ENCODE measurements at regions not wholly inside any gene's neighbourhood (a gene's known extent, or its start where the extent isn't known, plus 50 kb on each side); places are given as distances from the start of the nearest gene placed in this dataset.

DNA sequence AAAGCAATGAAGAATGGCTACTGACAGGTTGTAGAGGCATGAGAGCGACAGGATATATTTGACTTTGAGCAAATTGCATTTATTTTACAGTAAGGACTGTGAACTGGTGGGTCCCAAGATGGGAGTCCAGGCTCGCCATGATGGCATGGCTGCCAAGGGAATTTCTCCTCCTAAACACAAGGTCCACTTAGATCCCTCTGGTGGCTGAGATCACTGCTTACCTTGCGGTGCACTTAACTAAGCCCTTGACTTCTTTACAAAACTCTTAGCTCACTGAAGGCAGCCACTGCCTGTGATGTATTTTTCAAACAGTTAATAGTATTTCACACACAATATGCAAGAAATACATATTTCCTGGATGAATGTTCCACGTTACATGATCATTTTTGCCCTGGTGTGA is 50.3 kb upstream of the SORBS2 start:
- FAIRE-seq: no peak

DNA sequence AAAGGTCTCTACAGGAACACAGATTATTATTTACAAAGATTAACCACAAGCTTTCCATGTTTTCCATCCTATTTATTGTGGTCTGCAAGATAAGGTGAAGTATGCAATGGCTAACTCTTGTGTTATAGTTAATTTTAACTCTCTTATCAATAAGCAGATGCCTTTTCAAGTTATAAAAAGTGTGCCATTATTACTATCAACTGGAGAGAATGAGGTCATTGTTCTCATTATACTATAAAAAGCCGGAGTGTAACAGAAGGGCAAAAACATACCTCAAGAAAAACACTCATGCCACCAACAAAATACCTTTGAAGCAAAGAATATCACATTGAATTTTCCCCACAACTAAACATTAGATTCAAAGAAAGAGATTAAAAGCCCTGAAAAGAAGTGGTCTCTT is 52.0 kb upstream of the SORBS2 start:
- no peak for DNase-seq (ENCODE audit: extremely low spot score, insufficient read length, low read depth)
- FAIRE-seq: no peak

More for the DNA sequence above, 50.3 kb upstream of the SORBS2 start:
- DNase-seq (ENCODE audit: extremely low spot score, insufficient read length, low read depth): no peak

DNA sequence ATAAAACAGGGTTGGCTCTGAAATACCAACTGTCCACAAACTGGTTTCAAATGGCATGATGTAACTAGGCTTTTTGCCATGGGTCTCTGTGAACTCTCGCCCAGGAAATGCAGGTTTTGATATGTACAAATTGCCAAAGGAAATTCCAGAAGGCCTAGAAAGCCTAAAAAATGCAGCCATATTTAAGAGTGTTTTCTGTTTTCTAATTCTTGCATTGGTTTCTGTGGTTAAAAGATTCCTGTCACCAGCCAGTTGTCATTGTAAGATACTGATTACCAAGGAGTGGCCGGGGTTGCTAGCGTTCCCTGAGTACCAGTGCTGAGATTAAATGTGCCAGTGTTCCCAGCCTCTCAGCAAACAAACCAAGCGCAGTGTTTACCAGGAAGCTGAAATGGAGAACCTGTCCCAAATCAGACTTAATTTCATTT is 53.9 kb upstream of the SORBS2 start:
- FAIRE-seq (no peak), DNase-seq (ENCODE audit: extremely low spot score, insufficient read length, low read depth) (no peak)

DNA sequence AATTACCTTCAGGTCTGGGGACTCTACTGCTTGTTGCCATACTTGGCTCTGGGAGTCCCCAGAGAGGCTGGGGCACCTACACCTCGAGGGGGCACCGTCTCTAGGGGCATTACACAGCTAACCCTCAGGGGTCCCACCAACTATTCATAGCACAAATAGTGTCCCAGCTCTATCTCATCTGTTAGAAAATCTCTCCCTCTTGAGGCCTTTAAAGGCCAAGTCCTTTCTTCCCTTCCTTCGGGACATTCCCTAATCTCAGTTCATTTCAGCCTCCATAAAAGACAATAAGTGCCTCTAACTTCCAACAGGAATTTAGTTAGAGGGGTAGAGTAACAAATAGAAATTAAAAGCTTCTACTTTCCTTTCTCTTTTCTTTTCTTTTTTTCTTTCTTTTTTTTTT is 55.8 kb upstream of the SORBS2 start:
- FAIRE-seq: no peak
- no peak for DNase-seq (ENCODE audit: extremely low spot score, insufficient read length, low read depth)

DNA sequence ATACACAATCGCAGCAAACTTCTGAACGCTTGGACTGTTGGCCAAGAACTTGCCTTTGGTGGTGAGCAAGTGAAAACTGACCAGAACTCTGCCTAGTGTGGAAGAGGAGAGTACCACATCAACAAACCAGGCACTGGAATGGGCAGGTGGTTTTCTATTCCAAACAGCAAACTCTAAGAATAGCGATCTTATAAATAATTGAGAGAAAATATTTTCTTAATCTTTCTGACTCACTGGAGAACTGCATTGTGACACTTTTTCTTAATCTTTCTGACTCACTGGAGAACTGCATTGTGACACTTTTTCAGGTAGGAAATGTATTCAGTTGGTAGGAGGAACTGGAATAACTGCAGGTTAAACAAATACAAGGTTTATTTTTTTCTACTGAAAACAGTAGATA is 57.0 kb upstream of the SORBS2 start:
- FAIRE-seq: no peak
- no peak for DNase-seq (ENCODE audit: extremely low spot score, insufficient read length, low read depth)

DNA sequence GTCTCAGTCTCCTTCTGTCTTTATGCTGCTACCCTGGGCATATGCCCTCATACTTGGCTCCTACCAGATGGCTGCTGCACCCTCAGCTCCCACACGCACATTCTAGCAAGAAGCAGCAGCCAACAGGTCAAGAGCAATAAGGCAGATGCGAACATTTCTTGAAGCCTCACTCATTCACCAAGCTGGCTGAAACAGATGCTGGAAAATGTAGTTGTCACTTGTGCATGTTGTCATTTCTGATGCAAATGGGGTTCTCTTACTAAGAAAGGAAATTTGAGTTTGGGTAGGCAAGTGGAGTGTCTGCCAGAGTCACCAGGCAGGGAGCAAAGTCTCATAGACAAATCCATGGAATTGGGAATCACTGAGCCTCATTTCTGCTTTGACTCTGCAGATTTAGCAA is 57.4 kb upstream of the SORBS2 start:
- no peak for DNase-seq (ENCODE audit: extremely low spot score, insufficient read length, low read depth)
- no peak for FAIRE-seq

DNA sequence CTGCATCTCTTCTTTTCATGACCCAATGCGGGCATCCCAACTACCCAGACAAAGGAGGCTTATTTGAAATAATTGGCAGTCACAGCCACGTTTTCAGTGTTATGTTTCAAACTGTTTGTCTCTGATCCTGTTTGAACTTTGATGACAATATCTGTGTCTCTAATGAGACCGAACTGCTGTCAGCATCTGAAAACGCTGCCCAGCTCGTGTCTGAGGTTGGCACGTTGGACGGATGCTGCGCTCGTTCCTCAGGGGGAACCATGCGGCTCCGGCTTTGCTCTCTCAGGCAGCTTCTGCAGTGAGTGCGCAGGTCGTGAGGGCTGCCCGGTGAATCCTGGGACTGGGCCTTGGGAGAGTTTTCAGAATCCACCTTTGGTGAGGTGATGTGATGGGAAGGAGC is 58.4 kb upstream of the SORBS2 start:
- no peak for DNase-seq (ENCODE audit: extremely low spot score, insufficient read length, low read depth)
- no peak for FAIRE-seq

DNA sequence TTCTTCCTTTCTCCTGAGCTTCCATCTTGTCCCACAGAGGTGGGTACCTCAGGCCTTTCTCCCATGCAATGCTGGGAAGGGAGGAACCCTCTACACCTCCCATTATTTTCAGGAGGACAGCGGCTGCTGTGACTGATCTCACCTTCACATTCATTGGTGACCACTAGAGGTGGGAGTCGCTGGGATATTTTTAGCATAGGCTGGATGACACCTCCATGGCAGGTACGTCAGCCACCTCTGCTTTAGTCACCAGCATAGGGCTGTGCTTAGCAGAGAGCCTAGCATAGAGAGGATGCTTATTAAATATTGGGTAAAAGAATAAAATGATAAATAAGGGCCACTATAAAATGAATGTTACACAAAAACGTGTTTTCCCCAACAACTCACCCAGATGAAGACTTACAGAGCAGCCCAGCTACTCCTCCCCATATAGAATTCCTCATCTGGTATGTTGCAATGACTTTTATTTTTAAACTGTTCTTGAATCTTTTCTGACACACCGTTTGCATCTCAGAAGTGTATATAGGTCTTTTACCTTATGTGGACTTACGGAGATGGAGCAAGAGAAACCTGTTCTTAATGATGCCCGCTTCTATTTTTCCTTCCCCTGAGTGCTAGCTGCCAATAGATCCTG is 60.9 kb upstream of the SORBS2 start:
- no peak for FAIRE-seq
- no peak for DNase-seq (ENCODE audit: extremely low spot score, insufficient read length, low read depth)

DNA sequence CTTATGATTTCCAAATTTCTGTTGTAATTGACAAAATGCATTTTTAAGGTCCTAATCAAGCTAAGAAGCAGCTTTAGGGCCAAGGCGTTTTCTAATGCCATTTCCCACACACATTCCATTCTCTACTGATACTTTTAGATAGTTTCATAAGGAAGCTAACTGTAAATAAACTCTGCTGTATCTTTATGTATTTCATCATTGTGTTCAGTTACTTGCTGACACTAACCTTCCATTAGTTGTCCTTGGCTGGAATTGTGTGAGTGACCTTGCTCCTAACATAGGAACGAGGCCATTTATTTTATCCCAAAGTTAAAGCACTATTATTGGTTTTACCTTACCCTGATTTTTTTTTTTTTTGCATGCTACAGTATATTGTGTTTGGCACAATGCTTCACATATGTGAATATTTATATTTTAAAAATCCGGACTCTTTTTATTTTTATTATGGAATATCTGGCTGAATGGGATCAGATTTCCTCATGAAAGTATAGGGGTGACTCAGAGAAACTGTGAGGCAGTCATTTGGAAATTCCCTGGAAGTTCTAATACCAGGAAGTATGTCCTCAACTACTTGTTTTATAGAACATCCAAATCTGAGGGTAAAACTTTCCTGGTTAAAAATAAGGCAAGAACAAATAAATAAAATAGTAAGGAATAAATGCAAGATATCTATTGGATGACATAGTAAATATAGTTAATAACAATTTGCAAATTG is 62.7 kb upstream of the SORBS2 start:
- no peak for DNase-seq (ENCODE audit: extremely low spot score, insufficient read length, low read depth)
- FAIRE-seq: no peak

DNA sequence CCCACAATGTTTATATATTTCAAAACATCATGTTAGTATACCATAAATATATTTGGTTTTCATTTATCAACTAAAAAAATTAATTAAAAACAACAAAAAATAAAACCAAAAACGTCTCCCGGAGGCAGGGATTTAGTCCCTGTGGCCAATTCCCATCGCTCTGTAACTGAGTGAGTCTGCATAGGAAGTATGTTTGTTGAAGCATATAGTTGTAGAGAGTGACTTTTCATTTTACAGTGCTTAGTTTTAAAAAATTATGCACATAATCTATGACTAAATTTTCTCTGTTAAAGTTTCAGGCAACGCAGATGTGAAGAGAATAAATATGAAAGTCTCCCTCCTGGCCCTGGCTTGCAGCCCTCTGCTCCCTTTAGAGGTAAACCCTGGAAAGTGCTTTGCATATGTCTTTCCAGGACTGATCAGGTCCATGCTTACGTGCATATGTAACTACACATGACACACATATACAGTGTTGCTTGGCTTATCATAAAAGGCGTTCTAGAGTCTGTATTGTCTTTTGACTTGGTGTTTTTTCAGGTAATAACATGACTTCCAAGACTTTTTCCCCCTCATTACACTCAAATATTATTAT is 63.4 kb upstream of the SORBS2 start:
- DNase-seq (ENCODE audit: extremely low spot score, insufficient read length, low read depth) (no peak), FAIRE-seq (no peak)

DNA sequence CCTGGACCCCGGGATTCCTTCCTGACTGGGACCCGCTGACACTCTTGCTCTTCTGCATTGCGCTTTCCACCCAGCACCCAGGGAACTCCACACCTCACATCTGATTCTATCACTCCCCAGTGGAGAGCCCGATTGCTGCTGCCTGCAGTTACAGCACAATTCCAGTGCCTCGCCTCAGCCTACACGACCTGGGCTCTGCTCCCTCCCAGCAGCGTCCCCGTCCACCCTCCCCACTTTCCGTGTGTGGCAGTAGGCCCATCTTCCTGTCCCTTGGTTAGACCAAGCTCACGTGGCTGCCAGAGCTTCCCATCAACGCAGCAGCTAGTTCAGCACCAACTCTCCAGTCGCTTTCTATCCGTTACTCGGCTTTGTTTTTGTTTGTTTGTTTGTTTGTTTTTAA is 66.6 kb upstream of the SORBS2 start:
- FAIRE-seq: no peak
- DNase-seq (ENCODE audit: extremely low spot score, insufficient read length, low read depth): no peak

DNA sequence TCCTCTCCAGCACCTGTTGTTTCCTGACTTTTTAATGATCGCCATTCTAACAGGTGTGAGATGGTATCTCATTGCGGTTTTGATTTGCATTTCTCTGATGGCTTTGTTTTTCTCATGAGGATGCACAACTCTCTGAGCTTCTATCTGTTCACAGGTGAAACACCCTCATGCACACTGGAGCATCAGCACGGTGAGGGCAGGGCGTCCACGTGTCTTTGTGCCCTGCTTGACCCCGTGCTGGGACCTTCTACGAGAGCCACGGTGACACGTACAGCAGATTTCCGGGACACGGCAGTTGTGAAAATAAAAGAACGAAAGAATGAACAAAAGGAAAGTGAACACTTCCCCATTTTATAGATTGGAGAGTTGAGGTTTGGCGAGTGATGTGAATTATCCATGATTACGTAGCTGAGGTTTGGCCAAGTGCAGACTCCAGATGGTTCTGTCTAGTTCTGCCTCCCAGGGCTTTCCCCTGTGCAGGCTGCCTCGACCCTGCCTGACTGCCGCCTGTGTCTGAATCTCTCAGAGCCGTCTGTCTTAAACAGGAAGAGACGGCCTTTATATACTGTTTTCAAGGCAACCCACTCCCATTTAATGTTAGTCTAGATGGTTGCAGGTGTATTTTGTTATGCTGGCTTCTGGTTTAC is 67.8 kb upstream of the SORBS2 start:
- DNase-seq (ENCODE audit: extremely low spot score, insufficient read length, low read depth) (no peak), FAIRE-seq (no peak)

DNA sequence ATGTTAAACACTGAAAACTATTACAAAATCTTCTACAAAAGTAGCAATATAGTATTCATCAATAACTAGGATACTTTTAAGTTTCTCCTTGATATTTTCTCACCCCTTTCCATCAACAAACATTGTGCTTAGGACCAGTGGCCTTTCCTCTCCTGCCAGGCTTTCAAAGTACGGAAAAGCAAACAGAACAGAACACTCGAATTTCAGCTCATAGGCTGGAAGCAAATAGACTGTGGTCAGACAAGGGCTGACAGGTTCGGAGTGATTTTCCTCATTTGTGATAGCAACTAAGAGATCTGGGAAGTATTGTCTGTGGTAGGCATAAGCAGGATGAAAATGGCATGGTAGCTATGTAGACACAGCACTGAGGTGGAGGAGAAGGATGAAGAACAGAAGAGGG is 68.6 kb upstream of the SORBS2 start:
- DNase-seq (ENCODE audit: extremely low spot score, insufficient read length, low read depth) (no peak), FAIRE-seq (no peak)

DNA sequence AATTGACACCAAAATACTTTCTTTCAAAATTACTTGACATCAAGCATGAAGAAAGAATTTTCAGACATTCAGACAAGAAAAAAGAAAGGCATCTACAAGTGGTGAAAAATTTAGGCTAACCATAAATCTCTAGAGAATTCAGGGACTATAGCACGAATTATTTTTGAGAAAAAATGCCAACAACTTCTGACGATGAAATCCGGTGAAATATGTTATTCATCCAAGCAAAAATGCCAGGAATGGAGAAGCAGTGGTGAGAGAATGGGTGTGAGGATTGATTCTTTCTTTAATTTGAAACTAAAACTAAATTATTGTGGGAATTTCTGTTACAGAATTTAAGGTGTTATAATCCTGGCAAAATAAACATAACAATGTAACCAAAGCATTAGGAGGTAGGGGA is 69.4 kb upstream of the SORBS2 start:
- DNase-seq (ENCODE audit: extremely low spot score, insufficient read length, low read depth) (no peak), FAIRE-seq (no peak)

DNA sequence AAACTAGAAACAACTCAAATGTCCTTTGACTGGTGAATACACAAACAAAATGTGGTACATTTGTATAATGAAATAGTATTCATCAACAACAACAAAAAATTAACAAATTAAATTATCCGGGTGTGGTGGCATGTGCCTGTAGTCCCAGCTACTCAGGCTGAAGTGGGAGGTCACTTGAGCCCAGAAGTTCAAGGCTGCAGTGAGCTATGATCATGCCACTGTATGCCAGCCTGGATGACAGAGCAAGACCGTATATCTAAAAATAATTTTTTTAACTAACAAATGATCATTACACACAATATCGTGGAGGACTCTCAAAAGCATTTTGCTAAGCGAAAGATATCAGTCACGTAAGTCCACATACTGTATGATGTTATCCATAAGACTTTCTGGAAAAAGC is 71.6 kb upstream of the SORBS2 start:
- DNase-seq (ENCODE audit: extremely low spot score, insufficient read length, low read depth): no peak
- no peak for FAIRE-seq

DNA sequence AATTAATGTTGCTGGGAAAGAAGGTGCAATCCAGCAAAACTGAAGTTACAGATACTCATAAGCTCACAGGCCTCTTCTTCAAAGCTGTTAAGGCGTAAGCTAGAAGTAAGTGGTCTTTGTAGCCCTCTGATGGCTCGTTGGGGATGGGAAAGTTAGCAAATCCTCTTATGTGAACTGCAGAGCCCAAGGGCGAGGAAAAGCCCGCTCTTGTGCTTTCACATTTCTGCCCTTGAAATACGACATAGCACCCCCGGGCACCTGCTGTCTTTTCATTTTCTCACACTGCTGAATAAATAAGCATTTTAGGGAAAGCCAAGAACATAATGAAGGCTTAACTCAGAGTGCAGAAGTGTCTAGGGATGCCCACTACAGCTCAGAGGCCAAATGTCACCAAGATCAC is 73.1 kb upstream of the SORBS2 start:
- FAIRE-seq (no peak), DNase-seq (ENCODE audit: extremely low spot score, insufficient read length, low read depth) (no peak)

DNA sequence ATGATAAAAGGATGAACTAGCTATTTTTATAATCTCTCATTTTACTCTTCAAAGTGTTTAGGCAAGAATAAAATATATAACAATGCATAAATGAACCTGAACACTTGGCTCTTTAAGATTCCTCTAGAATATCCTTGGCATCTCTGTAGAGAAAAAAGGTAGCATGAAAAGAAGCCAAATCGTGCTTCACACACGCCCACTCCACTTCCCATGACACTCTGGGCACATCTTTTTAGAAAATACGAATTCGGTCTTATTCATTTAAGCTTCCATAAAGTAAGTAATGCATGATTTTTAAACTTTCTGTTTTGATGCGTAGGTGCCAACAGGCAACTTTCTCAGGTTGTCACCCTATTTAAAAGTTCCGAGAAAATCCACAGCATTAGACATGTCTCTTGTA is 73.6 kb upstream of the SORBS2 start:
- DNase-seq (ENCODE audit: extremely low spot score, insufficient read length, low read depth) (no peak), FAIRE-seq (no peak)

DNA sequence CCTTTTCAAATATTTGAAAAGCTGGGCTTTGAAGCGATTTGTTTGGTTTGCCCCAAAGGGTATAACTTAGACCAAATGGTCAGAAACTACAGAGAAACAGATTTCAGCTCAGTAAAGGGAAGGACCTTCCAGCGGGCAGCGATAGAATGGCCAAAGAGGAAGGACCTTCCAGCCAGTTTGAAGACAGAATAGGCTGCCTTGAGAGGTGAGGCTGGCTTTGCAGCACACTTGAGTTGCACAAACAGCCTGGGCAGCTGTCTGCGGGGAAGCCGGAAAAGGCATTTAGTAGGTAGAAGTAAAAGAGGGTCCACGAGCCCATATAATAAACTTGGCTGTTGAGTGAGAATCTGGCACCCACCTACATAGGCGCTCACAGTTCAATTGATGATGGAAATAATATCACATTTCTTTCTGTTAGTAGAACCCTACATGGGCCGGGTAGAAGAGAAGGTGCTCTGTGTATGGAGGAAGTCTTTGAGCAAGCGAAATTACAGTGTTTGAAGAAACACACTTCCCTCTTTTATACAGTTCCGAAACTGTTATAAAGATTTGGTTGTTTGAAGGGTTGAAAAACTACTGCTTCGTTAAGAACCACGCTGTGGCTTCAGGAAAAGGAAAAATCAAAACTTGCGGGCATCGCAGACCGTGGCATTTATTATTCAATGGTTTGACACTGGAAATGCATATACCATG is 75.0 kb upstream of the SORBS2 start:
- DNase-seq (ENCODE audit: extremely low spot score, insufficient read length, low read depth) (no peak), FAIRE-seq (no peak)

DNA sequence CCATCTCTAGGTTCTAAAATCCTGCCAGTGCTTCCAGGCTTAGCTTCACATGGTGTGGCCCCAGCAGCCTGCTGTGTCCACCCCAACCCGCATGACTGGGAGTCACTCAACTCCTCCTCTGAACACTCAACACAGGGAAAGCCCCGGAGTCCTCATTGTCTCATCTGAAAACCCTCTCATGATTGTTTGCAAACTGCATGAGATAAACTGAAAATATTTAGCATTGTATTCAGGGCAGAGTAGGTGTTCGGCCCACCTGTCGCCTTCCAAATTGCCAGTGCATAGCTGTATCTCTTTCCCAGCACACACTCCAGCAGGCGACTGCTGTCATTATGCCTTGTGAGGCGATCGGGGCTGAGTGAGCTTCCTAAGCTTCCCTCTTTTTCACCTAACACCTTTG is 76.7 kb upstream of the SORBS2 start:
- FAIRE-seq (no peak), DNase-seq (ENCODE audit: extremely low spot score, insufficient read length, low read depth) (no peak)

DNA sequence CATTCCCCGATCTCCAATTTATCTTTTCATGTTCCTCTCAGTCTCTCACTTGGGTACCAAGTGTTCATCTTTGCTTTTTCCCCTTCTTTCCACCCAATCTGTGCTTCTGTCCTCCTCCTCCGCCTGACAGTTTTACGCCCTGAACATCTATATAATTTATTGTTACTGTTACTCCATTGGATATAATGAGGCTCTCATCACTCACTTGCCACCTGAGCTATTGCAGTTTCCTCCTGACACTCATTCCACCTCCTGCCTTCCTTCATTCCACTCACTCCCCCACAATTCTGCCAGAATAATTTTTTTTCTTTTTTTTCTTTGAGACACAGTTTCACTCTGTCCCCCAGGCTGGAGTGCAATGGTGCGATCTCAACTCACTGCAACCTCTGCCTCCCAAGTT is 77.6 kb upstream of the SORBS2 start:
- DNase-seq (ENCODE audit: extremely low spot score, insufficient read length, low read depth): no peak
- no peak for FAIRE-seq

DNA sequence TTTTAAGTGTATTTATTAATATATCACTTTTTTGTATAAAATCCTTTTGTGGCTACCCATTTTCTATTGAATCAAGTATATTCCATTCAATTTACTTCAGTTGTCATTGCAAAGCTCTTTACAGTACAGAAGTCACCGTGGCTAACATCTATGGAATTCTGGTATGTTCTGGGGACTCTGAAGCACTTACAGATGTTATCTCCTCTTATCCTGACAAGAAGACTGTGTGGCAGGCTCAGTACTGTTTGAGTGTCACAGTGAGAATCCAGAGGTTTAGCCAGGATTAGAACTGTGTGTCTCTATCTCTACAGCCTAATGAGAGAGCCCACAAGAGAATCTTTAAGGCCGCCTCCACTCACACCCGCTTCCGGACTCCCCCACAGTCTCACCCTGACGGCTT is 78.2 kb upstream of the SORBS2 start:
- no peak for DNase-seq (ENCODE audit: extremely low spot score, insufficient read length, low read depth)
- no peak for FAIRE-seq
